Parathyroid adenoma (tissue), 2 donors: ENCODE measurements at regions not wholly inside any gene's neighbourhood (a gene's known extent, or its start where the extent isn't known, plus 50 kb on each side); places are given as distances from the start of the nearest gene placed in this dataset.

Experiments used
- H2AFZ ChIP-seq: fragments of 300-600 bp; sonication (generic); one replicate; pipeline ENCODE4 v1.7.0; 2017; ENCODE audit warnings: antibody characterized with exemption, mild to moderate bottlenecking
- H3K27ac ChIP-seq: fragments of 300-600 bp; sonication (generic); one replicate; pipeline ENCODE4 v1.7.0; 2017
- H3K27me3 ChIP-seq: fragments of 300-600 bp; sonication (generic); one replicate; pipeline ENCODE4 v1.7.0; 2017; ENCODE audit warnings: low read length; ENCODE audit not compliant: control insufficient read depth, insufficient read depth
- H3K36me3 ChIP-seq: fragments of 300-600 bp; sonication (generic); one replicate; pipeline ENCODE4 v1.7.0; 2017; ENCODE audit warnings: low read length; ENCODE audit not compliant: control insufficient read depth, insufficient read depth
- H3K4me1 ChIP-seq: fragments of 300-600 bp; sonication (generic); one replicate; pipeline ENCODE4 v1.7.0; 2017; ENCODE audit warnings: control low read depth
- H3K4me2 ChIP-seq: fragments of 300-600 bp; sonication (generic); one replicate; pipeline ENCODE4 v1.7.0; 2017; ENCODE audit warnings: low read length
- H3K4me3 ChIP-seq: fragments of 300-600 bp; sonication (generic); one replicate; pipeline ENCODE4 v1.7.0; 2017; ENCODE audit warnings: low read depth, low read length
- H3K79me2 ChIP-seq: fragments of 300-600 bp; sonication (generic); one replicate; pipeline ENCODE4 v1.7.0; 2017; ENCODE audit warnings: control low read depth
- H3K9ac ChIP-seq: fragments of 300-600 bp; sonication (generic); one replicate; pipeline ENCODE4 v1.7.0; 2017; ENCODE audit warnings: mild to moderate bottlenecking
- H3K9me3 ChIP-seq: fragments of 300-600 bp; sonication (generic); one replicate; pipeline ENCODE4 v1.7.0; 2017; ENCODE audit warnings: low read length; ENCODE audit not compliant: control insufficient read depth
- CTCF ChIP-seq: fragments of 300-600 bp; sonication (generic); IDR thresholded peaks from one replicate; pipeline ENCODE4 v1.7.0; 2017; ENCODE audit warnings: antibody characterized with exemption, mild to moderate bottlenecking
- donor health status: primary hyperparathyroidism.

GRCh38 chr5:58366461-58366860, 93.4 kb downstream of the PLK2 start:
- Histone ChIP-seq H3K79me2 (no peaks in the 10 kb centered on the region), H2AFZ (no peak overlapping the region), H3K4me1 (no peaks in the 10 kb centered on the region), H3K9me3 (no peaks in the 10 kb centered on the region), H3K36me3 (no peaks in the 10 kb centered on the region), H3K27me3 (no peaks in the 10 kb centered on the region), H3K4me3 (no peak overlapping the region), H3K27ac (no peak overlapping the region), H3K9ac (no peak overlapping the region), H3K4me2 (no peak overlapping the region)
- no peak for TF ChIP-seq CTCF

- Histone ChIP-seq H2AFZ (no peak overlapping the region), H3K36me3 (no peaks in the 10 kb centered on the region), H3K4me3 (no peak overlapping the region), H3K9ac (no peak overlapping the region), H3K4me1 (no peaks in the 10 kb centered on the region), H3K9me3 (no peaks in the 10 kb centered on the region), H3K4me2 (no peak overlapping the region), H3K79me2 (no peaks in the 10 kb centered on the region), H3K27me3 (no peaks in the 10 kb centered on the region), H3K27ac (no peak overlapping the region)
- TF ChIP-seq CTCF: no peak
These were observed 94.1 kb downstream of the PLK2 start for GRCh38 chr5:58365791-58366190.

DNA sequence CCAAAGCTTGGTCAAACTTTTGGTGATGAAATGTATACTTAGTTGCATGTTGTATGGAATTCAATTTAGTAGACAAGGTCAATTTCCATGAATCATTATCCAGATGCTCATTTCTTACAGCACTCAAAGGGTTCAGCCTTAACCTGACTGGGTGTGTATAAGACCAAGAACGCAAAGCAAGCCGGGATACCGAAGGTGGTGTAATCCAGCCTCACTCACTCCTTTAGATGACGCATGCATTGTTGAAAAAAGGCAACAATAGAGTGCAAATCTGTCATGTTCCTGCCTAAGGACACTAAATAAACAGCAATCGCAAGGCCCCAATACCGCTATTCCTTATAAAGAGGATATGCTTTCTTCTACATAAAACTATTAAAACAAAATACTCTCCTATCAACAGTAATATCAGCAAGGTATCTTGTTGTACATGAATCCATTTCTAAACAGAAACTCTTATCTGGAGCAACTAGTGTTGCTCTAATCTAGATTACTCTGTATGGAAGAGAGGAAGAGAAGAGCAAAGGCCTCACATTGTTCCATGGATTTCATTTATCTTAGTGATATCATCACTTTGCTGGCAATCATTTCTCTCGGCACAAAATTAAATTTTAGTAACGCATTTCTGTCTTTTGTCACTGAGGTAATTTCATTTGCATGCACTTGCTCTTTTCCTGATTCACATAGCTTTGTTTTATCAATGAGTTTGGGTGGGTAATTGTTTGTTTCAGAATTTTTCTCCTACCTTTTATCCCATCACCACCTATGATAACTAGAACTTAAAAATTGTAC, 96.2 kb downstream of the PLK2 start:
- H3K27ac ChIP-seq: no peak overlapping the region
- no peak overlapping the region for H3K9ac ChIP-seq
- no peaks in the 10 kb centered on the region for H3K9me3 ChIP-seq
- H3K27me3 ChIP-seq: no peaks in the 10 kb centered on the region
- no peaks in the 10 kb centered on the region for H3K79me2 ChIP-seq
- TF ChIP-seq CTCF: no peak
- no peak overlapping the region for H3K4me2 ChIP-seq
- no peaks in the 10 kb centered on the region for H3K4me1 ChIP-seq
- no peak overlapping the region for H2AFZ ChIP-seq
- H3K36me3 ChIP-seq: no peaks in the 10 kb centered on the region
- no peak overlapping the region for H3K4me3 ChIP-seq

DNA sequence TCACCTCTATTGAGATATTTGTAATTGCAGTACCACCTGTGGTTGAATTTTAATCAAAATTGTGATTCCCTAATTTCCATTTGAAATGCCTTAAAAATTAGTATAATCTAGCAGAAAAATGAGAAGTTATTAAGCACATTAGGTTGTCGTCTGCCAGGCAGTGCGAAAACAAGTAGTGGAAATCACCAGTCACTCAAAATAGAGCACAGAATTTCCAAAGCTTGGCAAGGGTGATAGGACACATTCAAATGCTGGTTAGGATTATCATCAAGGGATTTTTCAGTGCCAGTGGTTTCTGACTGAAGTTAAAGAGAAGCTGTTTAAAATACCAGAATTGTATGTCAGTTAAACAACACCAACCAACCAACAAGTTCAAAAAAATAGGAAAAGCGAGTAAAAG, 97.8 kb downstream of the PLK2 start:
- Histone ChIP-seq H3K27me3 (no peaks in the 10 kb centered on the region), H3K4me3 (no peak overlapping the region), H3K79me2 (no peaks in the 10 kb centered on the region), H3K9me3 (no peaks in the 10 kb centered on the region), H3K4me2 (no peak overlapping the region), H3K36me3 (no peaks in the 10 kb centered on the region), H3K27ac (no peak overlapping the region), H2AFZ (no peak overlapping the region), H3K9ac (no peak overlapping the region), H3K4me1 (no peaks in the 10 kb centered on the region)
- TF ChIP-seq CTCF: no peak

DNA sequence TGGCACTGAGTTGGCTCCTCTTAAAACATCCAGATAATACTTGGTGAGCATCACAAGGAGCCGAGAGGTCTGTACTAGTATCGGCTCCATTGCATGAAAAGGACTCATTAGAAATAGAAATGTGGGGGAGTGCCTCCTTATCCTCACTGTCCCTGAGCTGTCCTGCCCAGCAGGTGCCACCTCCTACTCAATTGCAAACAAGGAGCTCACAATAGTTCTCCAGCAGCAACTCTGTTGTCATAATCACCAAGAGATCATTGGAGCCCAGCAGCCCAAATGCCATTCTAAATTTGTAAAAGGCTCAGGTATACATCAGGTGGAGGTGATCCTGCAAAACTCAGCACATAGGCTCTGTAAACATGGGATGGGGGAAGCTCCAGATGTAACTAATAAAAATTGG, 99.1 kb downstream of the PLK2 start:
- Histone ChIP-seq H3K27ac (no peak overlapping the region), H3K4me3 (no peak overlapping the region), H3K9ac (no peak overlapping the region), H3K27me3 (no peaks in the 10 kb centered on the region), H2AFZ (no peak overlapping the region), H3K36me3 (no peaks in the 10 kb centered on the region), H3K9me3 (no peaks in the 10 kb centered on the region), H3K4me1 (no peaks in the 10 kb centered on the region), H3K4me2 (no peak overlapping the region), H3K79me2 (no peaks in the 10 kb centered on the region)
- no peak for TF ChIP-seq CTCF
